Kidney capillary endothelial cell (primary cell): ENCODE measurements at regions not wholly inside any gene's neighbourhood (a gene's known extent, or its start where the extent isn't known, plus 50 kb on each side); places are given as distances from the start of the nearest gene placed in this dataset.
"Not testable (repeated sequence)": the region's sequence is repeated elsewhere in the genome, so short reads cannot be mapped to it uniquely, and the experiment has no call there.

Experiments
- DNase-seq: peaks from one replicate; pipeline ENCODE4 v3.0.0-alpha.2; 2018; ENCODE audit warnings: low spot score

GRCh38 chr5:92560698-92561401, 1020.2 kb downstream of the NR2F1-AS1 start:
- DNase-seq, result no peak

DNA sequence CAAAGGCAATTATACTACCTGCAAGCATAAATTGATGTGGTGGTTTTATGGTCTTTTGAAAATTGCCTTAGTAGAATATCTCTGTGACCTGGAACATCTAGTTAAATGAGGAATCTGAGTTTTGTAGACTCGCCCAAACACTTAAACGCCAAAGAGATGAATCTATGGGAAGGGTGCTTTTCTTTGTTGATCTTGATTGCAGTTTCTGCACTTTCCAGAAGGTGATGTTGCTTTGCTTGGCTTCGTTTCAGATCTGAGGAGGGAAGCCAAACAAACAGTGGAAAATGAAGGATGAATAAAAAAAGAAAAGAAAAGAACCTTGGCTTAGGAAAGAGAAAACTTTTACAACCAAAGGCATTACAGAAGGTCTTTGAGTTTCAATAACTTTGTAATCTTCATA, 1021.2 kb downstream of the NR2F1-AS1 start:
- DNase-seq, result no peak

GRCh38 chr5:92559331-92559730, 1021.7 kb downstream of the NR2F1-AS1 start:
- DNase-seq, result no peak

DNA sequence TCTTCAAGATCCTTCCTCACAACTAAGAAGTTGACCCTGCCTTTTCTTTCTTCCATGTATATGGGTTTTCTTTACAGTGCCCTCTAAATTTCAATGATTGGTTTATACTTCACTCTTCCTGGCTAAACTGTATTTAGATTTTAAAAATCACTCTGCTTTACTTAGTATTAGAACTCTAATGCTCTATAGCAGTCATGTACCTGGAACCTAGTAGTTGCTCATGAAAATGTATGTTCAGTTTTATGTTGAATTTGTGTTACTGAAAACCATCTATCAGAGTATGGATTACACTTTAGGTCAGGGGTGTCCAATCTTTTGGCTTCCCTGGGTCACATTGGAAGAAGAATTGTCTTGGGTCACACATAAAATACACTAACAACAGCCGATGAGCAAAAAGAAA, 1024.3 kb downstream of the NR2F1-AS1 start:
- no peak for DNase-seq

DNA sequence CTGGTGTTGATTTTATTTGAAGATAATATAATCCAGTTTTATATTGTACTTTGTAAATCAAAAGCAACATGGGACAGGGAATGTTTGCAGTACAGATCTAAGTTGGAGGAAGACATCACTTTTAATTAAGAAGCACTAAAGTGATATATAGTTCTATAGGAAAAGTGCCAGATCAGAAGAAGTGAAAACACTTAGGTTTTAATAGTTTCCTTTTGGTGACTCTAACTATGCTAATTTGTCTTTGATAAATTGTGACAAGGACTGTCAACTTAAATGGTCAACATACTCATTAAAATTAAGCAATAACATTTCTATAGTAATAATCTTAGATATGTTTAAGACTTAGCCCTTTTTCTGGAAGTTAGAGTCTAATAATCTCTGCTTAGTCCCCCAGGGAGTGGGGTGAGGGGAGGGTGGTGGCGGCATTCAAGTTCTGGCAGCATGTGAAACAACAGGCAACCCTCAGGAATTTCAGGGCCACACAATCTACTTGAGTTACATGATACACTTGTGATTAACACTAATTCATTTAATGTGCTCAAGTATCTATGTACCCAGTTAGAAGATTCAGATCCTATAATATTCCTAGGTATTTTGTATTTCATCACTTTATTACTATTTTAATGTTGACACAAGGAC, 1026.5 kb downstream of the NR2F1-AS1 start:
- no peak for DNase-seq

- DNase-seq, result no peak
These were observed 1027.7 kb downstream of the NR2F1-AS1 start for GRCh38 chr5:92553326-92553725.

- peak; percentile 21 for DNase-seq
These were observed 1028.5 kb downstream of the NR2F1-AS1 start for GRCh38 chr5:92552206-92553160.

DNA sequence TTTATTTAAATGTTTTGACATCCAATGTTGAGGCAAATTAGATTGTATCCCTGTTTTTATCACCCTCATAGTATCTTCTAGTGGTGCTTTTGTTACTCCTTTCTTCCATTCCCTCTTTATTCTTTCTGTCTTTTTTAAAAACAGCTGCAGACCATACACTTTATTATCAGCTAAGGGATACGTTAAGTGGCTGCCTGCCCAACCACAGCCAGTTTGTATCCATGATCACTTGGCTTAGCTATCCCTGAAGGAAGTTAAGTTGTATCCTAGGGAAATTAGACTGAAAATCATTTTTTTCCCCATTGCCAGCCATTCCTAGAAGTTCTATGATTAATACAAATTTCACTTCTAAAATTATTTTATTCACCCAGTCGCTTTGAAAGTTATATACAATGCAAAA, 1032.7 kb downstream of the NR2F1-AS1 start:
- DNase-seq, result no peak

DNA sequence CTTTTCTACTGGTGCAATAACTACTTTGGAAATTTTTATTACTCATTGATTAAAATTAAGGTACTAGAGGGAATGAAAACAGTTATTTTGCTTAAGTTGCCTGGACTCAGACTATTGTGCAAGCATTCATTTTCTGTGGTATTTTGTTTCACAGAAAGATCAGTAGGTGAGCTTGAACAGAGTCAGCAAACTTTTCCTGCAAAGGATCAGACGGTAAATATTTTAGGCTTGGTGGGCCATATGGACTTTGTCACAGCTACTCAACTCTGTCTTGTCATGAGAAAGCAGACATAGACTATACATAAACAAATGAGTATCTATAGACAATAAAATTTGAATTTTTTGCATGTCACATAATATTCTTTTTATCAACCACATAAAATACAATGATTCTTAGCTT, 1036.4 kb downstream of the NR2F1-AS1 start:
- no peak for DNase-seq

DNA sequence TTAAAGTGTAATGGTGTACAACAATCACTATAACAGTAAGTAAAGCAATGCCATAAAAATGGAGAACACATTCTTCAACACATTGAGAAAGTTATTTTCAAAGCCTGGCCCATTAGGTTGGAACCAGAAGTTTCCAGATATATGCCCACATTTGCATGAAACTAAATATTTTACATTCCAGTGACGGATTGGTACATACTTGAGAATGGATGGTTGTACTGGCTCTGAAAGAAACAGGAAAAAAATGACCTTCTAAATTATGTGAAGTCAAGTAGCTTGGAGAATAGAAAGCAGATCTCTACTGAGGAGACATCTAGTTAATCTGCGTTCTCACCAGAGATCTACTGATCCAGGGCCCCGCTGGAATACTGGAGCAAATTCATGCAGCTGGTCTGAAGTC, 1037.0 kb downstream of the NR2F1-AS1 start:
- no peak for DNase-seq

GRCh38 chr5:92543201-92543600, 1037.8 kb downstream of the NR2F1-AS1 start:
- no peak for DNase-seq

- DNase-seq, result not testable (repeated sequence)
These were observed 1039.0 kb downstream of the NR2F1-AS1 start for GRCh38 chr5:92542017-92542416.

DNA sequence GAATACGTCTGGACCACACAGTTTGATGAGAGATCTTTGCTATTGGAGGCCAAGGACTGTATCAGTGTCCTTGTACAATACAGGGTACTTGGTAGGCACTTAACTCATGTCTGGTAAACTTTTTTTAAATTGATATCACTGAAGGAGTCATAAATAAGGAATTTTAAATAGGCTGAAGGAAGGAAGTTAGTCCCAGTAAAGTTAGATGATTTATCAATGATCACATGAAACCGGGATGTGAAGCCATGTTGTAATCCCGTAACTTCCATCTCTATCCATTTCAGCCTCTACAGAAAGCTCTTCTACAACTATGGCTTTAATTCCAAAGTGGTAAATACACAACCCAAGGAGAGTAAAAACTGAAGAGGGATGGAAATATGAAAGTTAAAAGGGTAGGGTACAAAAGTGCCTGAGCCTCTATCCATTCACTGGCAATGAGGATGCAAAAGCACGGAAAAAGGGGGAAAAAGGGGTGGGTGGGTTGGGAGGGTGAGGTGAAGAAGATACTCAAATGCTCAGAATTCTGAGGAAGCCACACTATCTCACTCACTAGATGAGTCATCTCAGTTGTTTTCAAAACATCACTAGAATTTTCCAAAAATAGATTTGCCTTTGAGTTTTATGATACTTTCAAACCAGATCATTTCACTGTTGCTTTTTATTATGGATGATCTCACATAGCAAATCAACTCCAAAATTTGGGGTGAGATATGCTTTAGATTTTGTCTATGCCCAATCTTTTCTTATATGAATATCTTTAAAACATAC, 1053.5 kb downstream of the NR2F1-AS1 start:
- no peak for DNase-seq

- no peak for DNase-seq
These were observed 1055.9 kb downstream of the NR2F1-AS1 start for GRCh38 chr5:92525131-92525530.

- no peak for DNase-seq
These were observed 1061.0 kb downstream of the NR2F1-AS1 start for GRCh38 chr5:92519811-92520632.

DNA sequence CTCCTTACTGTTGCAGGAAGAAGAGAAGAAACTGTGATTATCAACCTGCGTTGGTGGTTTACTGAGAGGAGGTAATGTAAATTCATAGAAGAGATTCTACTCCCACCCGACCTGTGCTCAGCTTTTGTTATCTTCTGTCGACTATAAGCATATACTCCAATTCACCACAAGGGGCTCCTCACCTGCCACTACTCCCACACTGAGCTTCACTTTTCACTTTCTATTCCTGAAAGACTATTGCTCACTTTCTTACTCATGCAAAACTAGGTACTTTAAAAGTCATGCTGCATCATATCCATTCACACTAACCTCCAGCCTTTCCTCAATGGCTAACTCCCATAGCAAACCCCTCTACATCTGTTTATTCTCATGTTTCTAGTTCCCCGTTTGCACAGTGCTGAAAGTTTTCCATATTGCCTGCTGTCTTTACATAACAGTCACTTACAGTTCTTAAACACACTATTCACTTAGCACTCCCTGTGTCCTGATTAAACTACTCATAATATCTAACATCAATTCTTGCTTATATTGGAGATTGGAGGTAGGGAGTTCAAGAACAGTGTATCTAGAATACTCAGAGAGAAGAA, 1062.6 kb downstream of the NR2F1-AS1 start:
- DNase-seq, result peak; percentile 32

- DNase-seq, result no peak
These were observed 1066.1 kb downstream of the NR2F1-AS1 start for GRCh38 chr5:92514896-92515295.

GRCh38 chr5:92513067-92513466, 1068.0 kb downstream of the NR2F1-AS1 start:
- DNase-seq, result no peak

DNA sequence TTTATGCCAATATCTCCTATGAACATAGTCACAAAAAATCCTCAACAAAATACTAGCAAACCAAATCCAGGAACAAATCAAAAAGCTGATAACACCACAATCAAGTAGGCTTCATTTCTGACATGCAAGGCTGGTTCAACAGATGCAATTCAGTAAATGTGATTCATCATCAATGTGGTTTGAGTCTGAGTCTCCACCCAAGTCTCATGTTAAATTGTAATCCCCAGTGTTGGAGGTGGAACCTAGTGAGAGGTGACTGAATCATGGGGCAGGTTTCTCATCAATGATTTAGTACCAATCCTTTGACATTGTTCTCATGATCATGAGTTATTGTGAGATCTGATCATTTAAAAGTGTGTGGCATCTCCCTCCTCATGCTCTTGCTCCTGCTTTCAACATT, 1072.7 kb downstream of the NR2F1-AS1 start:
- no peak for DNase-seq

DNA sequence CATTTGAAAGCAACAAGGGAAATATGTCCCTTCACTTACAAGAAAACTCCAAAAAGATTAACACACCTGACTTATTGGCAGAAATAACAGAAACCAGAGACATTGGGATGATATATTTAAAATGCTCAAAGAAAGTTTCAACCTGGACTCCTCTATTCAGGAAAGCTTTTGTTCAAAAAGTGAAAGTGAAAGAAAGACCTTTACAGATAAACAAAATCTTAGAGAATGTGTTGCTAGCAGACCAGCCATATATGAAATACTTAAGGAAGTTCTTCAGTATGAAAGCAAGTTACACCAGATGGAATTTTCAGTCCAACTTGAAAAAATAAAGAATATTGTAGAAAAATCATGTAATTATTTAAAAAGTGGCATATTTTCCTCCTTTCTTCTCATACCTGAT, 1075.1 kb downstream of the NR2F1-AS1 start:
- DNase-seq, result no peak

- DNase-seq, result peak; percentile 28
These were observed 1075.9 kb downstream of the NR2F1-AS1 start for GRCh38 chr5:92505145-92505544.
